ENCODE measurements at regions not wholly inside any gene's neighbourhood (a gene's known extent, or its start where the extent isn't known, plus 50 kb on each side); places are given as distances from the start of the nearest gene placed in this dataset.

DNA sequence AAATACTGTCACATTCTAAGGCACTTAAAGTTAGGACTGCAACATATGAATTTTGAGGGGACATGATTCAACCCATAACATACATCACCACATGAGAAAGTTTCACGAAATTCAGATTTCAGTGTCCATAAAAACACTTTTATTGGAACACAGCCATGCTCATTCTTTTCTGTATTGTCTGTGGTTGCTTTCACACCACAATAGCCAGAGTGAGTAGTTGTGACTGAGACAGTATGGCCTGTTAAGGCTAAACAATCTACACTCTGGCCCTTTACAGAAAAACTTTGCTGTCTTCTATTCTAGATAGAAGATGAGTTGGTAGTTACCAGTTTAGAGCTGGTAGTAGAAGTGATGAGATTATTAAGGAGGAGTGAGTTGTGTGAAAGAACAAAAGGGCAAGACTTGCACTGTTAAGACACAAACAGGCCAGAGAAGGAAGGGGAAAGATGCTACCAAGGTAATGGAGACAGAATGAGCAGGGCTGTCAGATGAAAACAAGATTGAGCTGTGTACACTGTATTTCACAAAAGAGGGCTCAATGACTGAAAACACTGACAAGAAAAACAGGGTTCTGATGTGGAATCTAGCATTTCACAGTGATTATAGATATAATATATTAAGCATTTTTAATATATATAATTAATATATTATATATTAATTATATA lies 108.6 kb downstream of the PPP1R3A start:
- no peak for FAIRE-seq
- no peak for TF ChIP-seq CTCF (IDR thresholded peaks at IDR 0.05; ENCODE audit: insufficient read depth, missing control alignments)
- no peak for DNase-seq (ENCODE audit: insufficient read length, low spot score)

GRCh38 chr7:113809581-113809980 lies 109.2 kb downstream of the PPP1R3A start:
- no peak for TF ChIP-seq CTCF (IDR thresholded peaks at IDR 0.05; ENCODE audit: insufficient read depth, missing control alignments)
- DNase-seq (ENCODE audit: insufficient read length, low spot score) (no peak), FAIRE-seq (no peak)

DNA sequence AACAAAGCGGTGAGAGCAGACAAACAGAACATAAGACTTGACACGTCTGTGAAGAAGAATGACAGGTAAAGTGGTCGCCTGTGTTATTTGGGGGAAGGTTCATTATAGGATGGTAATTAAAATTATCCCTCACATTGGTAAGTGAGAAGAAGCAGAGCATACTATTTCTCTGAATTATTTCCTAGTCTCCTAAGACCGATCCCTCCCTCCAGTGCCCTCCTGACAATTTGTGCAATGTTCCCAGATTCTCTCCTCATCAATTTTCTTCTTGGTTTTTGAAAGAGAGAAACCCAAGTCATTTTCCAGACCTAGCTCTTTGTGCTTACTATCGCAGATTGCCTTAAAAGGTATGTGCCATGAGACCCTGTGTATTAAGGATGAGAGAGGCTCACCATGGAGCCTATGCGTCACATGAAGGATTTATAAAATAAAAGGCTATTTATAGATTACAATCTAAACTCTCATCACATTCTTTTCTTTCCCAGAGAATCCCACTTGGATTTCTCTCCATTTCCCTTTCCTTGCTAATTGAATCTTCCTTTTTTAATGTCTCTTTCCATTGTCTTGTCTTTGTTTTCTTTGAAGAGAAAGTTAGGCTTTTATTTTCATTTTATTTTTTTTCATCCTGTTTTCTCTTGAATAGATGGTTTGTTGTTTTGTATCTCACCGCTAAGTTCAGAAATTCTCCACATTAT lies 112.0 kb downstream of the PPP1R3A start:
- FAIRE-seq (no peak), DNase-seq (ENCODE audit: insufficient read length, low spot score) (no peak)
- TF ChIP-seq CTCF (IDR thresholded peaks at IDR 0.05; ENCODE audit: insufficient read depth, missing control alignments): no peak

DNA sequence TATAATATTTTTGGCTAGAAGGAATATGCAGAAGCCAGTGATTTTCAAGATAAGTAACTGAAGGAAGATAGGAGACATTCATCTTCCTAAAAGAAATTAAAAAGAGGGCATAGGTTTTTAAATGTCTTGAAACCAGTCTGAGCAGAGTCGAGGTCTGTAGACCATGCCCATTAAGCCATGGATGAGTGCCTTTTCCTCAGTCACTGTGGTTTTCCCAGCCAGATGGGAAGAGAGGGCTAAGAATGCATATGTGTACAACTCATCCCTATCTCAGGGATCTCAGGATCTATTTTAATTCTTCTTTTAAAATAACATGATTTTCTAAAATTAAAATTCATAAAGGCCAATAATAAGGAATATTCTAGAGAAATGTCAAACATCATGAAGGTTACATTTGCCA lies 112.8 kb downstream of the PPP1R3A start:
- TF ChIP-seq CTCF (IDR thresholded peaks at IDR 0.05; ENCODE audit: insufficient read depth, missing control alignments): no peak
- FAIRE-seq (no peak), DNase-seq (ENCODE audit: insufficient read length, low spot score) (no peak)

DNA sequence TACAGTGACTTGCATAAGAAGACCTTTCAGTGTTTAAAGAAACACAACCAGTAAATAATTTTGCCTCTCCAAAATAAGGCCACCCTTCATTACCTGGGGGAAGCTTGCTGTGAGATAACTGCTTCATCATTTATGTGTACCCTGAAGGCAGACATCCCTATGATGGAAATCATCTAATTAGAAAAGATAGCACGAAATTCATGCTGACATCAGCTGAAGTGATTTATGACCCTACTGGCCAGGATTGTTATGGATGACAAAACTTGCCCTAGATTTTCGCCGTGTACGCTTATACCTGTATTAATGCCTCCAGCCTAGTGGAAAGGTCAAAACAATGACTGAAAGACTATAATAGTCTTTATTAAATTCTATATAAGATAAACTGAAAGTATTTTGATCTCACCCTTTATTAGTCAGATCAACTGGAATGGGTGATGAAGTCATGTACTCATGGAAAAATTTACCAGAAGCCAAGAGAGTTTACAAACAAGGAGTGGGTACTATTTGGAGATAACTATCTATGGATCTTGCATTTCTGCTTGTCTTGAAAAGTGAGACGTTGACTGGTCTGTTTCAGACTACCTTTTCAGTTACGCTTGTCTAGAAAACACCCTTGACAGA lies 114.2 kb downstream of the PPP1R3A start:
- DNase-seq (ENCODE audit: insufficient read length, low spot score): no peak
- TF ChIP-seq CTCF (IDR thresholded peaks at IDR 0.05; ENCODE audit: insufficient read depth, missing control alignments): no peak
- FAIRE-seq: no peak

GRCh38 chr7:113801751-113802150 lies 117.1 kb downstream of the PPP1R3A start:
- FAIRE-seq (no peak), DNase-seq (ENCODE audit: insufficient read length, low spot score) (no peak)
- TF ChIP-seq CTCF (IDR thresholded peaks at IDR 0.05; ENCODE audit: insufficient read depth, missing control alignments): no peak

GRCh38 chr7:113800826-113801225 lies 118.0 kb downstream of the PPP1R3A start:
- no peak for FAIRE-seq
- no peak for TF ChIP-seq CTCF (IDR thresholded peaks at IDR 0.05; ENCODE audit: insufficient read depth, missing control alignments)
- DNase-seq (ENCODE audit: insufficient read length, low spot score): no peak

Data from D721Med (cell line).